HG03432 (cell line): ENCODE measurements at regions not wholly inside any gene's neighbourhood (a gene's known extent, or its start where the extent isn't known, plus 50 kb on each side); places are given as distances from the start of the nearest gene placed in this dataset.

ENCODE experiments used
- ATAC-seq: cut with Tn5 transposase; IDR thresholded peaks from one replicate; pipeline ENCODE4 v1.9.1; 2021; ENCODE audit warnings: mild to moderate bottlenecking, moderate library complexity; ENCODE audit not compliant: unreplicated experiment

DNA sequence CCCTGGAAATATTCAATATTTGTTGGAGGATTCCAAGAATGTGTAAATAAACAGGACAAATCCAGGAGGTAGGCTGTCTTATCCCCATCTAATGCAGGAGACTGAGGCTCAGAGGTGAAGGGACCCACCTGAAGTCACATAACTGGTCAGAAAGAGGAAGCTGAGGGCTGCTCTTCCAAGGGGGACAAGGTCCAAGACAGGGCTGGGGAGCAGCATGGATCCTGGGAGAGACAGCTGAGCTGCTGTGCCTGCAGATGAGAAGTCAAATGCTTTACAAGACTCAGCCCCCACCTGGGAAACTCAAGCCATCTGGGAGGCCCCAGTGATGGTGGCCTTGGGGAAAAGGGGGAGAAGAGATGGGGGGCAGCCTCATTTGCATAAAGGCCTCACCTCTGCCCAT is 224.4 kb downstream of the PTPRU start:
- no peak for ATAC-seq

DNA sequence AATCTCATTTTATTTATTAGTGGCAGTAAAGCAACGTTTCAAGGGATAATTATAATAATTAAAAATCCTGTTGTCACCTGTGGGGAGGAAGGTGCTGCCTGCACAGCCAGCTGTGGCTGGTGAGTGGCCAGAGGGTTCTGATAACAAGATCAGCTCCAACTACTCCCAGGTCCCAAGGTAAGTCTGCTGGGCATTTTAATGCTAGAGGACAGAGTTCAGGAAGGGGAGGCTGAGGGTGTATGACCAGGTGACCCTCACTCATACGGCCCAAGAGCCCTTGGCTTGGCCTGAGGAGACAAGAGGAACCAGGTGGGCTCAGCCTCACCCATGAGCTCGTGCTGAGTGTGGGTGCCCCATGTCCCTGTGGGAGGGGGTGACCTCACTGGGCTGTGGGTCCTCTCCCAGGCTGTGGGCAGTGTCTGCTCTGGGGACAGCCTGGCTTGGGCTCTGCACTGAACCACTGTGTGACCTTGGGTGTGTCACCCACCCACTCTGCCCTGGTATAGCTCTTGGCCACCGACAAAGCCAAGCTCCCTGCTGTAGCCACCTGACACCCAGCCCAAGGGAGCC is 223.8 kb downstream of the PTPRU start:
- ATAC-seq = no peak

DNA sequence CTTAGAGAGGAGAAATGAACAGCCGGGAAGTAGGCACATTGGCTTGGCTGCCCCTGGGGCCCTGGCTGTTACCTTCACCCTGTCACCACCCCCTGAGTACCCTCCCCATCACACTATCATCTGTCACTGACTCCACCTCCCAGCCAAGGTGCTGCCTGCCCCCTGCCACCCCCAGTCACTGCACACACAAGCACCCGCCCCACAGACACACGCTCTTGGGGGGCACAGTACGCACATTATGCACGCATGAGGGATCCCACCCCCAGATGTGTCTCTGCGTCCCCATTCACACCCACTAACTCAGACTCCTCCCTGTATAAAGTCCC is 223.3 kb downstream of the PTPRU start:
- ATAC-seq = no peak

DNA sequence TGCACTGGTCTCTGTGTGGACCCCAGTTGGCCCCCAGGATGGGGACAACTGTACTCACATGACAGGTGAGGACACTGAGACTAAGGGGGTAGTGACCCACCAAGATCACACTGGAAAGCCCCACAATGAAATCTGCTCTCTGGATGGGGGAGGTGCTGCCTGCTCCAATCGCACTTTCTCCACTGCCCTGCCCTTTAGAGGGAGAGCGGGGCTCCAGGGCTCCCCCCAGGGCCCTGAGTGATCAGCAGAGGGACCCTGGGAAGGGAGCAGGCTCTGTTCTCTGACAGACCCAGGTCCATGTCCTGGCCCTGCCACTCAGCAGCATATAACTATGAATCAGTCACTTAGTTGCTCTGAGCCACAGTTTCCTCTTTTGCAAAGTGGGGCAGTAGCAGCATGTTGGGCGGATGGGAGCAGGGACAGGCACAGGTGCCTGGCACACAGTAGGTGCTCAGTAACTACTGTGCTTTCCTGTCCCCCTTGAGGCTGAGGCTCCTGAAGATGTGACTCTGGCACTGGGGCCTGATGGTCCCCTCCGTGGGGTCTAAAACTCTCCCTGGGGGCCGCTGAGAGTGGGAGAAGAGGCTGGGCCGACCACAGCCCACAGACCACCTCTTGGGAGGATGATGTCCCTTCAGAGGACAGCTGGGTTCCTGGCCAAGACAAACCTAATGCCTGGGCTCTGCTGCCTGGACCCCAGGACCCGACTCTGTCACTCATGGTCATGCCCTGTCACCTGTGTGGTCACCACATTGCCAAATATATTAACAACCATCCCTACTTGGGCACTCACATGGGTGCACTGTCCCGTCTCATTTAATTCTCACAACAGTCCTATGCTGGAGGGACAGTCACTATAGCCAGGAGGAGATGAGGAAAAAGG is 222.7 kb downstream of the PTPRU start:
- no peak for ATAC-seq

DNA sequence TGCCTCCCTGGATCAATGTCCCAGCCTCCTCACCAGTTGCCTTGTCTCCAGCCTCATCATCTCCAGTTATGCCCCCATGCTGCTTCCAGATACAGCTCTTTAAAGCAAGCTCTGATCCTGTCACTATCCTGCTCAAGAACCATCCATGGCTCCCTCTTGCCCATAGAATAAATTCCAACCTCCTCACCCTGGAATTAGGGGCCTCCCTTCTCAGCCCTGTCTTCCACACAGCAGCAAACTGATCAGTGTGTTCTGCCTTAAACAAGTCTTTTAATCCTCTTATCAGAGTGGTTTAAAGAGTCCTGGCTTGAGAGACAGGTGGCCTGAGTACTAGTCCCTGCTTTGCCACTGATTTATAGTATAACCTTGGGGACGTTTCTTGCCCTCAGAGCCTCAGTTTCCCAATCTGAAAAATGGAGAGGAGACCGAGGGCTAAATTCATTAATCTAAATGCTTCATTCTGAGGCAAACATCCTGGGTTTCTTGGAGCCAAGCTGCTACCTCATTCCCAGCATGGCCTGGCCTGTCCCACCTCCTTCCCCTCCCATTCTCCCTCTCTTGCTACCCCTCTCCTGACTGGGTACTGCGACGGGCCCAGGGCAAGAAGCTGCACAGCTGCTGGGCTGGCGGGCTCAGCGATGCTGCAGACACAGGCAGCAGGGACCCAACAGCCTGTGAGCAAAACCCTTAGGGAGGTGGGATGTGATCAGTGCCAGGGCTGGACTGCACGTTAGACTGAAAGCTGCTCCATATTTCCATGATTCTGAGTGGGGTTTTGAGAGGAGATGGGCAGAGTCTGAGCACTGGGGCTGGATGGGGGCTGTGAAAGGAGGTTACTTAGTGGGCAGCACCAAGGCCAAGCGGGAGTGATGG is 221.4 kb downstream of the PTPRU start:
- ATAC-seq = no peak

DNA sequence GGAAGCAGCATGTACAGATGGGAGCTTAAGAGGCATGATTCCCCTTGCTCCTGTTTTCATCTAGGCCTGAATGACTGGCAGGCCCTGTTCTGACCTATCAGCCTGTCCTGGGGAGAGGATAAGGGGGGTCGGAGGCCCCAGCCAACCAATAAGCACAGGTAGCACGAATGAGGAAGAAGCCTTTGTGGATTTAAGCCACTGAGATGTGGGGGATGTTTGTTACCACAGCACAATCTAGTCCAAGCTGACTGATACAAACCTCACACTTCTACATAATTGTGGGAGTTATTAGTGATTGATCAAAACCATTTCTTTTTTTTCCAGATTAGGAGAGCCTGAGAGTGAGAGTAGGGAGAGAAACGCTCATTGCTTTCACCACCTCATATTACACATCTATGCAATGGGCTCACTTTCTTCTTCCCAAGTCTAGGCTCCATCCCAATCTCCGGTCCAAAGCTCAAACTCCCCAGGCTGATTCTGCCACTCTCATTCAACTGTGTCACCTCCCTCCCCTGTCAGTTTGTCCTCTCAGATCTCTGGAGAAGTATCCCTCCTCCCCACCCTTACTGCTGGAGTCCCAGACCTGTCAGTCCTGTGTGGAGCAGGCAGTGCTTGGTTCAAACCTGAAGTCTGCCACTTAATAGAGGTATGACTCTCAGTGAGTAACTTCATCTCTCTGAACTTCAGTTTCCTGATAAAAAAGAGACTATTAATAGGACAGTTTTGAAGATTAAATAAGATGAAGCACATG is 220.5 kb downstream of the PTPRU start:
- ATAC-seq = no peak

DNA sequence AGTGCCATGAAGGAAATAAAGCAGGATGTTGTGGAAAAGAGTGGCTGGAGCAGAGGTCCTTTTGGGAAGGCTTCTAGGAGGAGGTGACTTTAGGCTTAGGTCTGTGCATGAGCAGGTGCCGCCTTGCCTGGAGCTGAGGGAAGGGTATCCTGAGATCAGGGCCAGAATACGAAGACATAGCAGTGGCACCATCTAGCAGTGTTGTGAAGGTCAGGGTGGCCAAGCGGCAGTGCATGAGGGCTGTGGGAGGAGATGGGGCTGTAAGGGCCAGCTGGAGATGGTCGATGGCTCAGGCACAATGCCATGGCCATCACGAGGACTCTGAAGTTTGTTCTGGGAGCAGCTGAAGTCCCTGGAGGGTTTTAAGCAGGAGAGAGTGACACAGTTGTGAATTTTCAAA is 219.5 kb downstream of the PTPRU start:
- no peak for ATAC-seq

DNA sequence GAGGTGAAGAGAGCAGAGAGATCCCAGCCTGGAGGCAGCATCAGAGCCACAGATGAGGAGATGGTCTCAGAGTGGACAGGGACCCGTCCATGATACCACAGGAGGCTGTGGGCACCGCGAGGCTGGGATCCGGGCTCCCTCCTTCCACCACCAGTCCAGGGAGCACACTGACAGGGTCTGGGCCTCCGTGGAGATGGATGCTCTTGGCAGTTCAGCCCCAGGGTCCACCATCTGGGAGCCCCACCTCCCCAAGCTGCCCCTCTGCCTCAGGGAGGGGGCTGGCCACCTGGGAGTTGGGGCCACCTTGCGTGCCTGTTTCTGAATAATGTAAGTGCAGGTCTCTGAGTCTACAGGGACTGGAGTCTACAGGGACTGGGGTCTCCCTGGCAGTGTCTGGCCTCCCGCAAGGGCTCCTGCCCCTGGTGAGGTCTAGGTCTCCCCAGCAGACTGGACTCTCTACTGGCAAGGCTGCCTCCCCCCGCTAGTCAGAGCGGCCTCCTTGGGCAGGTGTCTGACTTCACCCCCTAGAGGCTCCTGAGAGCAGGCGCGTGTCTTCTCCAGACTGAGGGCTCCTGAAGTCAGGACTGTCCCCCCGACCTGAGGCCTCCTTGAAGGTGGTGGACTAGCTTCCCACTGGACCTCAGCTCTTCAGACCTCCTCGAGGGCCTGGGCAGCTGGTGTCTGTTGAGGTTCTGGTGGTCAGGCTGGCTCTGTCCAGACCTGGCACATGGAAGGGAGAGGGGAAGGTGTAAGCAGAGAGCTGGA is 218.5 kb downstream of the PTPRU start:
- ATAC-seq = no peak

DNA sequence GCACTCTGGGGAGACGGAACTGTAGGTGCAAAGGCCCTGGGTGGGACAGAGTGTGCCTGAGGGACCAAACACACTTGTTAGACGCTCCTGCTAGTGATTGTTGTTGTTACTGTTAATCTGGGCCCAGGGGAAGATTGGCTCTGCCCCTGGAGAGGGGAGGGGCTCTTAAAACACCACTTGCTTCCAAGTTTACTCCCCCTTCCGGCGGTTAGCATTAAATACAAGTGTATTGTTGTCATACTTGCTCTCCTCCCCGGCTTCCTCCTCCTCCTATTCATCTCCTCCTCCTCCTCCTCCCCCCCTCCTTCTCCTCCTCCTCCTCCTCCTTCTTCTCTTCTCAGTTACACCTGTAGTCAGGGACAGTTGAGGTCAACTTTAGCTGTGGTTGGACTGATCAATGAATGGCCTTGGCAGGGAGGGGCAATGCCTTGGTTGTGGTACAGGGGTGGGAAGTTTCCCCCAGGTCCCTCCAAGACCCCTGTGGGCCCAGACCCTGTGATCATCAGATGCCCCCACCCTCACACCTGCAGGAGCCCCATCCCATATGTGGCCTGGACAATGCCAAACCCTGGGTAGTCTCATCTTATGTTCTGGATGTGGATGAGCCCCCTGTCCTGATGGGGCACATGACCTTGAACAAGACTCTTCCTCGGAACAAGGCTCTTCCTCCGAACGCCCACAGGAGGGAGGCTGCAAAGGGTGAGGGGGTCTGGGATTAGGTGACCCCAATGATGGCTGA is 217.3 kb downstream of the PTPRU start:
- ATAC-seq = no peak

DNA sequence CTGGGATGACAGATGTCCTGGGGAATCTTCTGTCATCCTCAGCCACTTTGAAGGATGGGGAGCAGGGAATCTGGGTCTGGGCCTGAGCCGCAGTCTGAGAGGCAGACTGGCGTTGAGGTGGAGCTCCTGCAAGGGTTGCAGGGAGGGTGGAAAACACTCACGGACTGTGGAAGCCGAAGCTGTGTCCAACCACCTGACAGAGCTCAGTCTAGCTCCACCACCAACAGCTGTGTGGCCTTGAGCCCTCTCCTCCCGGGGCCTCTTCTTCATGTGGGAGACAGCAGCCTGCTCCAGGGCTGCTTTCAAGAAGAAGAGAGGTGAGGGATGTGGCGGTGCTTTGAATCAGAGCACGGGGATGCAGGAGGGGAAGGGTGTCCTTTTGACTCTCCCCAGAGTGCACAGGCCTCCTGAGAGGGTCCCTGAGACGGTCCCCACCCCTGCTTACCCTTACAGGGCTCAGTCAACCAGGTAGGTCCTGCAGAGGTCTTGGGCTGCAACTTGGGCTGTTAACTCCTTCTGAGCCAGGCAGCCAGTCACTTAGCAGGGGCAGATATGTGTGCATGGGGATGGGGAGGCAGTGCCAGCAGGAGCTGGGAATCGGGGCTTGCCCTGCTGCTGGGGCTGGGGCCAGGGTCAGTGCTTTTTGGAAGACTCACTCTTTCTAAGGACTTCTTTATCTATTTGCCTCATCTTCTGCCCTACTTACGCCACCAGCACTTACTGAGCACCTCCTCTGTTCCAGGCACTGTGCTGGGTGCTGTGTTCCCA is 216.3 kb downstream of the PTPRU start:
- no peak for ATAC-seq

DNA sequence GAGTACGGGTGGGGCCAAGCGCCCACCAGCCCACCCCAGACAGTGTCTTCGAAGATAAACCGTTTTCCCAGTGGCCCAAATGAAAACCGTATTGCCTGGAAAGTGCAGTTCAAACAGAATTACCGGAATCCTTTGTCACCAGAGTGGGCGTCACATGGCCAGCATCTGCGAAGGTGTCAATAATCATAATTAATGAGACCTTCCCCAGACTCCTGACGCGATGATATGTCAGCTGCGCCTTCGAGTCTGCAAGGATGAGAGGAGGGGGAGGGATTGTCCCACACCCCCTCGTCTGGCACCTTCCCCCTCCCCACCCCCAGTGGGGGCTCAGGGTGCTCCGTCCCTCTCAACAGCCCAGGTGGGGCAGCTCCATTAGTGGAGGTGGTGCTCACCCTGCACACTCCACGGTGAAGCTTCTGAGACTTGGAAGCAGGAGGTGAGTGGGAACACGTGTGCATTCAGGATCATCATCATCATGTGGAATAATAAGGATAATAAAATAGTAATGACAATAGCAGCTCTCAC is 215.1 kb downstream of the PTPRU start:
- no peak for ATAC-seq

DNA sequence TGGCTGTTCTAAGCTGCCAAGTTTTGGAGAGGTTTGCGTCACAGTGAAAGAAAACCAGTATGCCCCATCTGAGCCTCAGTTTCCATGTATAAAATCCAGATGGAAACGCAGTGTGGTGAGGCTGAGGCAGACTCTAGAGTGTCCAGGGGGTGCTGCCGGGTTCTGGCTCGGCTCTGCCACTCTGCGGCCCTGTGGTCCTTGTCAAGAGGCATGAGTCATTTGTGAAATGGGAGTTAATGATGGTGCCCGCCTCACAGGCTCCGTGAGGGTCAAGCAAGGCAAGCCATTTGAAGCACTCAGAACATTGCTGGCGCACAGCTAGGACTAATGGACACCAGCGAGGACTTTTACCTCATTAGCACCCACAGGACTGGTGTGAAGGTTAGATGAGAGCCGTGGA is 214.3 kb downstream of the PTPRU start:
- ATAC-seq = no peak

DNA sequence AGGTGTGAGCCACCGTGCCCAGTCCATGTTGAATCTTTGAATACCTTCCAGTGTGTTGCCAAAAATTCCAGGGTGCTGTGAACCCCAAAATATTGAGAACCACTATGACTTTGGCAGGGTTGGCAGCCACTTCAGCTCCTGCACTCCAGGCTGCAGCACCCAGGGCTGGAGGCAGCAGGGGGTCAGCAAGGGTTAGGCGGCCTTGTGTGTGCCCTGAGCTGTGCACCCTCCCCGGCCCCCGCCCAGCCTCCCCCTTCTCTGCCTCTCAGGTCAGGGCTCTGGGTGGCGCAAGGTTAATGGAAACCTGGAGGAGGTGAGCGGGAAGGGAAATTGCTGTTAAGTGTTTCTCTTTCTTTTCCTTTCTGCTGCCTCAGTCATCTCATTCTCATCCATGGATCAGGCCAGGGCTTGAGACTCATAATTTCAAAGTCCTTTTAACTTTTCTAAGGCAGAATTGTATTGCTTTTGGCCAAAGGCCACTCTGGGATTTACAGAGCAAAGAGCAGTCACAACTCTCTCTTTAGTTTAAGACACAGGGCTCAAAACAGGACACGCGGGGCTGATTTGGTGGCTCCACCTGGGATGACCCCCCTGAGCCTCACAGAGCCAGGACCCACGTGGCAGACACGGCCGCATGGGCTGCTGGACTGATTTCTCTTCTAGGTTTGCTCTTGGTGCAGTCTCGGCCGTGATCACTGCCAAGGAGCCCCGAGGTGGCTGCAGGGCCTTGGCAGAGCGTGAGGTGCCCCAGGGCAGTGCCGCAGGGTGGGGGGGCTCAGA is 212.3 kb downstream of the PTPRU start:
- no peak for ATAC-seq

DNA sequence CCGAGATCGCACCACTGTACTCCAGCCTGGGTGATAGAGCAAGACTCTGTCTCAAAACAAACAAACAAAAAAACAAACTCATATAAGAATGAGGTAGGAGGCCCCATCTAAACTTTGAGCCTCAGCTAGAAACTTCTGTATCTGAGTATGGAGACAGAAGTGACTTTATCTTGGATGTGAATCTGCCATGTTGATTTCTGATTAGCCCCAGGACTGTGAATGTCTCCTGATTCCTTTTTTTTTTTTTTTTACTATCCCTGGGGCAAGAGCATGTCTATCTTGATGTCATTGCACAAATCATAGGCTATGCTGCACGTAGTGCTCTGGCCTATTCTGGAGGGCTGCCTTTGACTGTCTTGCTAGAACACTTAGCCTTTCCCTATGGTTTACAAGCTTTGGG is 211.0 kb downstream of the PTPRU start:
- no peak for ATAC-seq

DNA sequence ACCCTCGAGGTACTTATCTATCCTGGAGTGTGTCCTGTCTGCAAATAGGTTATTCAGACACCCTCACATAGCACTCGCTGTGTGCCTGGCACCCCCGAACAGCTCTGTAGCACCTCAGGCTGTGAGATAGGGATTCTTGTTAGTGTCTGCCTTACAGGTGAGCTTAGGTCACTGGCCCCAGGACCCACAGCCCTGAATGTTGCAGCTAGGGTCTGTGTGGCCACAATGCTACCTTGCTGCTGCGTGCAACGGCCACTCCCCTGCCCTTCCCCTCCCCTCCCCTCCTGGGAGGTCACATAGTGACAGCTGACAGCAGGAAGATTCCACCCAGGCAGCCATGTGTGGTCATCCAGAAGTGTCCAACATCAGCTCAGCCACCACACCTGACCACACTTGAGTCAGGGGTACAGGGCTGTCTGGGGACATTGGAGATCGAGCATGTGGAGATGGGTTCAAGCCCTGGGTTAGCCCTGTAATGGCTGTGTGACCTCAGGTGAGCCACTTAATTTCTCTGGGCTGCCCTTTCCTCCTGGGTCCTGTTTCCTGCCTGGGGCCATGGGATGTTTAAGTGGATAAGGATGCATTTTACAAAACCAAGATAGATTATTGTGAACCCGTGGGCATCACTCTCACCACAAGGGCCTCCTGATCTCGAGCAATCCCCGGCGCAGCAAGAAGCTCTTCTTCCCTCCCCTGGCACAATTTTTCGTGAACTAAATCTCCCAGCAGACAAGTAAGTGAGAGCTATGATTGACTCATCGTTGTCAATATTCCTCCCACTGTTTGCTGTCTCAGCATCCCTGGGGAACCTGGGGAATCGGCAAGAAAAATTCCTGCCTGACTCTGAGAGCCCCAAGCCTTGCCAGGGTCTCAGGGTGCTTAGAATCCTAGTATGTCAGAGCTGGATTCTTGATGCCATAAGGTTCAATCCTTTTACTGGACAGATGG is 208.7 kb downstream of the PTPRU start:
- ATAC-seq = no peak

DNA sequence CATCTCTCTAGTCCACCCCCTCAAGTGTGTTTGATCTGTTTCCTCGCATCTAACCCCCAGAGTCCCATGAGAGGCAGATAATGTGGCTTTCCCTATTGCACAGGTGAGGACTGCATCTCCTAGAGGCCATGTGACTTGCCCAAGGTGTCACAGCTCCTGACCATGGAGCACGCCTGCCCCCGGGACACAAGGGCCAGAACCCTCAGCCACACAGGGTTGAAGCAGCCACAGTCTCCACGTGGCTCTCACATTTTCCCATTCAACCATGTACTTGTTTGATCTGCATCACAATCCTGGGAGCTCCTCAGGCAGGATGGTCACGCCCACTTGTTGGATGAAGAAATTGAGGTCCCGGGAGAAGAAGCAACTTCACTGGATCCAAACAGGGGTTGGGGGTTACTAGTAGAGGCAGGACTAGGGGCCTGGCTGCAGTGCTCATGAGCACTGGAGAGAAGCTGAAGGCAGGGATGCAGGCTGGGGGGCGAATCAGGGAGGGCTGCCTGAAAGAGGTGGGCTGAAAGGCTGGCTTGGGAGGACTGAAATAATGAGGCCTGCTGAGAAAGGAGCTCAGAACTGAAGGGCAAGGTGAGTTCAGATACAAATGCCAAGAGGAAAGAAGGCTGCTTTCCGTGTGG is 207.9 kb downstream of the PTPRU start:
- ATAC-seq = no peak
